Fibroblast of lung (primary cell): ENCODE measurements at regions not wholly inside any gene's neighbourhood (a gene's known extent, or its start where the extent isn't known, plus 50 kb on each side); places are given as distances from the start of the nearest gene placed in this dataset.

Experiments used
- DNase-seq, 2 donors: peaks; one replicate each; pipeline versions ENCODE4 v3.0.0 to v3.0.0-alpha.2; 2010; ENCODE audit warnings: low read depth in 2 of 2
- H2AFZ ChIP-seq: 2 replicates; pipeline ENCODE4 v1.5.1; 2012; ENCODE audit warnings: low read length, control low read depth, inconsistent platforms
- H3K27ac ChIP-seq: 2 replicates; pipeline ENCODE4 v1.5.1; 2011; ENCODE audit warnings: low read length, control low read depth; ENCODE audit not compliant: insufficient read depth
- H3K27me3 ChIP-seq: 2 replicates; pipeline ENCODE4 v1.5.1; 2011; ENCODE audit warnings: mild to moderate bottlenecking, low read length; ENCODE audit not compliant: control insufficient read depth, insufficient read depth
- H3K36me3 ChIP-seq: 2 replicates; pipeline ENCODE4 v1.5.1; 2011; ENCODE audit warnings: low read length; ENCODE audit not compliant: control insufficient read depth, insufficient read depth
- H3K4me1 ChIP-seq: 2 replicates; pipeline ENCODE4 v1.5.1; 2011; ENCODE audit warnings: low read length; ENCODE audit not compliant: control insufficient read depth, insufficient read depth; ENCODE audit errors: extremely low read depth
- H3K4me2 ChIP-seq: 2 replicates; pipeline ENCODE4 v1.5.1; 2011; ENCODE audit warnings: low read length, control low read depth; ENCODE audit not compliant: insufficient read depth; ENCODE audit errors: extremely low read depth
- H3K4me3 ChIP-seq, 4 experiments: fragments of 200-600 bp in 1 of 4; sonication (generic) in 1 of 4; replicated peaks in 1 of 4; 2 replicates each; pipeline ENCODE4 v1.5.1; 2011 to 2016; ENCODE audit warnings: low read length in 4 of 4, low read depth in 3 of 4, mild to moderate bottlenecking in 3 of 4, control low read depth in 2 of 4, inconsistent platforms in 1 of 4, mixed read lengths in 1 of 4; ENCODE audit not compliant: insufficient read depth in 1 of 4; ENCODE audit errors: control extremely low read depth in 1 of 4
- H3K79me2 ChIP-seq: 2 replicates; pipeline ENCODE4 v1.5.1; 2012; ENCODE audit warnings: mild to moderate bottlenecking, low read length, inconsistent platforms; ENCODE audit not compliant: control insufficient read depth, insufficient read depth
- H3K9ac ChIP-seq: 2 replicates; pipeline ENCODE4 v1.5.1; 2011; ENCODE audit warnings: mild to moderate bottlenecking, low read length, control low read depth; ENCODE audit not compliant: insufficient read depth
- H3K9me3 ChIP-seq: 2 replicates; pipeline ENCODE4 v1.5.1; 2012; ENCODE audit warnings: low read depth, low read length; ENCODE audit not compliant: control insufficient read depth, insufficient read depth
- H4K20me1 ChIP-seq: 2 replicates; pipeline ENCODE4 v1.5.1; 2011; ENCODE audit warnings: low read length; ENCODE audit not compliant: control insufficient read depth, insufficient read depth; ENCODE audit errors: extremely low read depth
- CTCF ChIP-seq, 2 donors: IDR thresholded peaks in 1 of 2; conservative IDR thresholded peaks in 1 of 2; 1 replicate in 1 of 2; 2 replicates in 1 of 2; pipeline ENCODE4 v1.5.1; 2011 to 2012; ENCODE audit warnings: low read length in 2 of 2, control low read depth in 1 of 2, inconsistent platforms in 1 of 2, low read depth in 1 of 2, mild to moderate bottlenecking in 1 of 2
- EZH2 ChIP-seq: IDR thresholded peaks from 2 replicates; pipeline ENCODE4 v1.5.1; 2012; ENCODE audit warnings: low read length, control low read depth, mild to moderate bottlenecking; ENCODE audit errors: missing control alignments

GRCh38 chr22:47274196-47274595, 511.7 kb downstream of the TBC1D22A start:
- Histone ChIP-seq H3K4me1 (no peaks in the 10 kb centered on the region), H4K20me1 (no peaks in the 10 kb centered on the region), H3K27ac (no peak overlapping the region), H3K79me2 (no peaks in the 10 kb centered on the region), H3K9ac (no peak overlapping the region), H3K36me3 (no peaks in the 10 kb centered on the region), H3K4me3 (no peak overlapping the region), H2AFZ (no peak overlapping the region), H3K27me3 (no peaks in the 10 kb centered on the region), H3K4me2 (no peak overlapping the region), H3K9me3 (no peaks in the 10 kb centered on the region)
- no peak for DNase-seq
- TF ChIP-seq CTCF (conservative IDR thresholded peaks at IDR 0.05 in 1 of 2, IDR thresholded peaks at IDR 0.05 in 1 of 2; ENCODE audit: low read depth in 1 of 2, low read length in 2 of 2) (no peak), EZH2 (no peak)

GRCh38 chr22:47270463-47271135, 508.1 kb downstream of the TBC1D22A start:
- no peak for TF ChIP-seq CTCF (conservative IDR thresholded peaks at IDR 0.05 in 1 of 2, IDR thresholded peaks at IDR 0.05 in 1 of 2; ENCODE audit: low read depth in 1 of 2, low read length in 2 of 2)
- TF ChIP-seq EZH2: no peak
- no peak overlapping the region for H2AFZ ChIP-seq

GRCh38 chr22:47269516-47270088, 507.2 kb downstream of the TBC1D22A start:
- Histone ChIP-seq H3K27me3 (no peaks in the 10 kb centered on the region), H3K79me2 (no peaks in the 10 kb centered on the region), H3K36me3 (no peaks in the 10 kb centered on the region), H3K9me3 (no peaks in the 10 kb centered on the region), H3K9ac (no peak overlapping the region), H3K4me1 (no peaks in the 10 kb centered on the region), H4K20me1 (no peaks in the 10 kb centered on the region), H3K4me2 (no peak overlapping the region), H3K27ac (no peak overlapping the region), H2AFZ (no peak overlapping the region), H3K4me3 (no peak overlapping the region)
- no peak for DNase-seq
- TF ChIP-seq CTCF (conservative IDR thresholded peaks at IDR 0.05 in 1 of 2, IDR thresholded peaks at IDR 0.05 in 1 of 2; ENCODE audit: low read depth in 1 of 2, low read length in 2 of 2): no peak
- no peak for TF ChIP-seq EZH2

More at GRCh38 chr22:47270463-47271135, 508.1 kb downstream of the TBC1D22A start:
- H3K36me3 ChIP-seq: no peaks in the 10 kb centered on the region
- no peak overlapping the region for H3K4me3 ChIP-seq
- H3K27me3 ChIP-seq: no peaks in the 10 kb centered on the region
- H3K9ac ChIP-seq: no peak overlapping the region
- no peak overlapping the region for H3K27ac ChIP-seq
- H3K9me3 ChIP-seq: no peaks in the 10 kb centered on the region
- no peaks in the 10 kb centered on the region for H4K20me1 ChIP-seq
- no peaks in the 10 kb centered on the region for H3K4me1 ChIP-seq
- H3K4me2 ChIP-seq: no peak overlapping the region
- H3K79me2 ChIP-seq: no peaks in the 10 kb centered on the region
- no peak for DNase-seq
